SH-SY5Y (cell line): ENCODE measurements at regions not wholly inside any gene's neighbourhood (a gene's known extent, or its start where the extent isn't known, plus 50 kb on each side); places are given as distances from the start of the nearest gene placed in this dataset.

Experiments
- GATA2 ChIP-seq: IDR thresholded peaks from 2 replicates; pipeline ENCODE4 v1.6.1; 2011; ENCODE audit warnings: mild to moderate bottlenecking, low read depth, low read length
- GATA3 ChIP-seq: IDR thresholded peaks from 2 replicates; pipeline ENCODE4 v1.6.1; 2011; ENCODE audit warnings: low read depth, mild to moderate bottlenecking, low read length, moderate library complexity

GRCh38 chr11:96736601-96737000 lies 346.8 kb downstream of the JRKL start:
- no peak for TF ChIP-seq GATA2
- no peak for TF ChIP-seq GATA3
